GM23248 (cell line): ENCODE measurements at regions not wholly inside any gene's neighbourhood (a gene's known extent, or its start where the extent isn't known, plus 50 kb on each side); places are given as distances from the start of the nearest gene placed in this dataset.

Experiments used
- EZH2 ChIP-seq: fragments of 200-600 bp; sonication (generic); IDR thresholded peaks from 2 replicates; pipeline ENCODE4 v1.6.1; 2018; ENCODE audit warnings: antibody characterized with exemption, mild to moderate bottlenecking; ENCODE audit not compliant: insufficient read depth, poor library complexity, severe bottlenecking
- EZH2phosphoT487 ChIP-seq: fragments of 200-600 bp; sonication (generic); IDR thresholded peaks from 2 replicates; pipeline ENCODE4 v1.6.1; 2018; ENCODE audit warnings: antibody characterized with exemption, moderate library complexity, mild to moderate bottlenecking, low read depth; ENCODE audit not compliant: insufficient read depth

GRCh38 chr12:33752854-33753253, 269.4 kb upstream of the ALG10 start:
- TF ChIP-seq EZH2 (no peak), EZH2phosphoT487 (no peak)
